ENCODE measurements at regions not wholly inside any gene's neighbourhood (a gene's known extent, or its start where the extent isn't known, plus 50 kb on each side); places are given as distances from the start of the nearest gene placed in this dataset.

- TF ChIP-seq REST (IDR thresholded peaks at IDR 0.05; ENCODE audit: insufficient read depth in 1 of 2, low read depth in 2 of 2, low read length in 2 of 2), result peak in 1 of 2 experiments; percentile 89; a peak in 2 of 4 replicates
- no peak for TF ChIP-seq FOXP2 (optimal IDR thresholded peaks at IDR 0.05; ENCODE audit: borderline replicate concordance, extremely low read depth, extremely low read length, insufficient read depth)
These were observed 511.6 kb upstream of the CELF4 start for GRCh38 chr18:38077229-38077628.

- TF ChIP-seq REST (IDR thresholded peaks at IDR 0.05; ENCODE audit: insufficient read depth in 1 of 2, low read depth in 2 of 2, low read length in 2 of 2), result no peak
- no peak for TF ChIP-seq POLR2AphosphoS5 (IDR thresholded peaks at IDR 0.05; ENCODE audit: low read depth, low read length)
- no peak for TF ChIP-seq FOXP2 (optimal IDR thresholded peaks at IDR 0.05; ENCODE audit: borderline replicate concordance, extremely low read depth, extremely low read length, insufficient read depth)
- TF ChIP-seq TAF1 (IDR thresholded peaks at IDR 0.05; ENCODE audit: borderline replicate concordance, insufficient read depth, low read length), result no peak
- no peak for TF ChIP-seq SIN3A (IDR thresholded peaks at IDR 0.05; ENCODE audit: borderline replicate concordance, insufficient read depth, low read length)
These were observed 510.9 kb upstream of the CELF4 start for GRCh38 chr18:38076346-38077070.

GRCh38 chr18:38074298-38074876 is 508.8 kb upstream of the CELF4 start:
- TF ChIP-seq TAF1 (IDR thresholded peaks at IDR 0.05; ENCODE audit: borderline replicate concordance, insufficient read depth, low read length) (no peak), REST (IDR thresholded peaks at IDR 0.05; ENCODE audit: insufficient read depth in 1 of 2, low read depth in 2 of 2, low read length in 2 of 2) (no peak), FOXP2 (optimal IDR thresholded peaks at IDR 0.05; ENCODE audit: borderline replicate concordance, extremely low read depth, extremely low read length, insufficient read depth) (no peak), SIN3A (IDR thresholded peaks at IDR 0.05; ENCODE audit: borderline replicate concordance, insufficient read depth, low read length) (no peak), POLR2AphosphoS5 (IDR thresholded peaks at IDR 0.05; ENCODE audit: low read depth, low read length) (no peak)

GRCh38 chr18:38067821-38068220 is 502.2 kb upstream of the CELF4 start:
- TF ChIP-seq FOXP2 (optimal IDR thresholded peaks at IDR 0.05; ENCODE audit: borderline replicate concordance, extremely low read depth, extremely low read length, insufficient read depth) (no peak), TAF1 (IDR thresholded peaks at IDR 0.05; ENCODE audit: borderline replicate concordance, insufficient read depth, low read length) (no peak)

- TF ChIP-seq SIN3A (IDR thresholded peaks at IDR 0.05; ENCODE audit: borderline replicate concordance, insufficient read depth, low read length) (no peak), FOXP2 (optimal IDR thresholded peaks at IDR 0.05; ENCODE audit: borderline replicate concordance, extremely low read depth, extremely low read length, insufficient read depth) (no peak), REST (IDR thresholded peaks at IDR 0.05; ENCODE audit: insufficient read depth in 1 of 2, low read depth in 2 of 2, low read length in 2 of 2) (no peak), POLR2AphosphoS5 (IDR thresholded peaks at IDR 0.05; ENCODE audit: low read depth, low read length) (no peak)
These were observed 501.5 kb upstream of the CELF4 start for GRCh38 chr18:38067086-38067485.

Data from PFSK-1 (cell line).